ENCODE measurements at regions not wholly inside any gene's neighbourhood (a gene's known extent, or its start where the extent isn't known, plus 50 kb on each side); places are given as distances from the start of the nearest gene placed in this dataset.

DNA sequence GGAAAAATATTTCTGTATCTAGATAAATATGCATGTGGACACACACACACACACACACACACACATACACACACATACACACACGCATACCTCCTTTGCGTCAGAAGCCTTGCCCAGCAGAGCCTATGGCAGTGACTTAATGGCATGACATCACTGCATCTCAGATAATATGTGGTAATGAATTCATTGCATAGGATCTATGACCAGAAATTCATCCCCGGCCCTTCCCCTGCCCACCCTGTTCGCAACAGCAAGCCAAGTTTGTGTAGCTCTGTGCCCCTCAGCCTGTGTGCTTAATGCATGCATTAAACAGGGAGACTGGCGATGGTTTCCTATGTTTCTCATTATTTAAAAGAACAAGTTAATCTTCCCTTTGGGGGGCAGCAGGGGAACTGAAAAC, 120.7 kb downstream of the NKX6-1 start:
- WGBS (ENCODE audit: insufficient coverage): 58% methylated on average over 5 of the region's 5 CpGs

GRCh38 chr4:84366907-84367306, 132.2 kb downstream of the NKX6-1 start:
- Mint-ChIP-seq H3K36me3 (peaks cover 3% of the 10 kb centered on the region), H3K4me3 (no peak overlapping the region), H3K27me3 (ENCODE audit: low read depth in 2 of 2) (no peaks in the 10 kb centered on the region), H3K9me3 (peaks cover 3 to 13% of the 10 kb centered on the region in 2 donors), H3K4me1 (no peaks in the 10 kb centered on the region), H3K27ac (no peak overlapping the region)
- Histone ChIP-seq H3K4me1 (ENCODE audit: control insufficient read depth, insufficient read depth, low read length) (no peaks in the 10 kb centered on the region), H3K4me3 (ENCODE audit: low read length) (no peak overlapping the region), H3K27ac (ENCODE audit: low read length) (no peak overlapping the region), H3K36me3 (ENCODE audit: control insufficient read depth, insufficient read depth, low read length) (no peaks in the 10 kb centered on the region), H3K9me3 (ENCODE audit: control insufficient read depth, insufficient read depth, low read length) (peaks cover 7% of the 10 kb centered on the region), H3K27me3 (ENCODE audit: control insufficient read depth, insufficient read depth, low read length) (no peaks in the 10 kb centered on the region)
- intact Hi-C loops (cut with micrococcal nuclease): no loop called here
- WGBS (ENCODE audit: insufficient coverage): 100% methylated on average over 2 of the region's 2 CpGs
- no peak for DNase-seq
- ATAC-seq: no peak
- TF ChIP-seq CTCF (IDR thresholded peaks at IDR 0.05): no peak

More for the DNA sequence above, 120.7 kb downstream of the NKX6-1 start:
- no peaks in the 10 kb centered on the region for H3K27me3 Mint-ChIP-seq (ENCODE audit: low read depth in 2 of 2)
- H3K9me3 Mint-ChIP-seq: peaks cover 2 to 6% of the 10 kb centered on the region in 2 donors
- Histone ChIP-seq H3K4me1 (ENCODE audit: control insufficient read depth, insufficient read depth, low read length) (no peaks in the 10 kb centered on the region), H3K9me3 (ENCODE audit: control insufficient read depth, insufficient read depth, low read length) (no peaks in the 10 kb centered on the region), H3K27ac (ENCODE audit: low read length) (no peak overlapping the region), H3K27me3 (ENCODE audit: control insufficient read depth, insufficient read depth, low read length) (no peaks in the 10 kb centered on the region), H3K4me3 (ENCODE audit: low read length) (no peak overlapping the region), H3K36me3 (ENCODE audit: control insufficient read depth, insufficient read depth, low read length) (no peaks in the 10 kb centered on the region)
- H3K4me1 Mint-ChIP-seq: no peaks in the 10 kb centered on the region
- ATAC-seq (no peak), DNase-seq (no peak)
- TF ChIP-seq CTCF (IDR thresholded peaks at IDR 0.05): no peak
- H3K27ac Mint-ChIP-seq: no peak overlapping the region
- intact Hi-C loops (cut with micrococcal nuclease): no loop called here
- H3K4me3 Mint-ChIP-seq: no peak overlapping the region
- H3K36me3 Mint-ChIP-seq: no peaks in the 10 kb centered on the region

GRCh38 chr4:84366161-84366560, 132.9 kb downstream of the NKX6-1 start:
- Mint-ChIP-seq H3K36me3 (peaks cover 6% of the 10 kb centered on the region), H3K27me3 (ENCODE audit: low read depth in 2 of 2) (no peaks in the 10 kb centered on the region), H3K9me3 (peaks cover 5 to 15% of the 10 kb centered on the region in 2 donors), H3K4me3 (no peak overlapping the region), H3K27ac (no peak overlapping the region), H3K4me1 (no peaks in the 10 kb centered on the region)
- Histone ChIP-seq H3K36me3 (ENCODE audit: control insufficient read depth, insufficient read depth, low read length) (no peaks in the 10 kb centered on the region), H3K4me1 (ENCODE audit: control insufficient read depth, insufficient read depth, low read length) (no peaks in the 10 kb centered on the region), H3K9me3 (ENCODE audit: control insufficient read depth, insufficient read depth, low read length) (peaks cover 10% of the 10 kb centered on the region), H3K27me3 (ENCODE audit: control insufficient read depth, insufficient read depth, low read length) (no peaks in the 10 kb centered on the region), H3K27ac (ENCODE audit: low read length) (no peak overlapping the region), H3K4me3 (ENCODE audit: low read length) (no peak overlapping the region)
- TF ChIP-seq CTCF (IDR thresholded peaks at IDR 0.05): no peak
- no peak for ATAC-seq
- DNase-seq: no peak
- 72% methylated on average over 2 of the region's 3 CpGs for WGBS (ENCODE audit: insufficient coverage)
- intact Hi-C loops (cut with micrococcal nuclease): no loop called here

- Histone ChIP-seq H3K27me3 (ENCODE audit: control insufficient read depth, insufficient read depth, low read length) (no peaks in the 10 kb centered on the region), H3K27ac (ENCODE audit: low read length) (no peak overlapping the region), H3K9me3 (ENCODE audit: control insufficient read depth, insufficient read depth, low read length) (peaks cover 10% of the 10 kb centered on the region), H3K4me3 (ENCODE audit: low read length) (no peak overlapping the region), H3K36me3 (ENCODE audit: control insufficient read depth, insufficient read depth, low read length) (no peaks in the 10 kb centered on the region), H3K4me1 (ENCODE audit: control insufficient read depth, insufficient read depth, low read length) (no peaks in the 10 kb centered on the region)
- Mint-ChIP-seq H3K36me3 (peaks cover 6% of the 10 kb centered on the region), H3K4me1 (no peaks in the 10 kb centered on the region), H3K4me3 (no peak overlapping the region), H3K9me3 (peaks cover 5 to 14% of the 10 kb centered on the region in 2 donors), H3K27me3 (ENCODE audit: low read depth in 2 of 2) (no peaks in the 10 kb centered on the region), H3K27ac (no peak overlapping the region)
- intact Hi-C loops (cut with micrococcal nuclease): no loop called here
- ATAC-seq (no peak), DNase-seq (no peak)
- WGBS (ENCODE audit: insufficient coverage): 80% methylated on average over 10 of the region's 10 CpGs
- TF ChIP-seq CTCF (IDR thresholded peaks at IDR 0.05): no peak
Observed at GRCh38 chr4:84362896-84363655, 136.0 kb downstream of the NKX6-1 start.
